Tibial nerve (tissue), 3 donors: ENCODE measurements at regions not wholly inside any gene's neighbourhood (a gene's known extent, or its start where the extent isn't known, plus 50 kb on each side); places are given as distances from the start of the nearest gene placed in this dataset.

Source experiments
- POLR2A ChIP-seq, 2 donors: fragments of 450-650 bp; IDR thresholded peaks; one replicate each; pipeline ENCODE4 v1.6.1; 2017; ENCODE audit warnings: antibody characterized with exemption in 2 of 2, mild to moderate bottlenecking in 2 of 2, moderate library complexity in 2 of 2
- TF ChIP-seq, protein P1 (sequence below), 5 experiments: fragments of 200-600 bp in 3 of 5; fragments of 450-650 bp in 2 of 5; sonication (generic) in 3 of 5; IDR thresholded peaks; one replicate each; pipeline ENCODE4 v1.5.1; 2016 to 2019; ENCODE audit warnings: antibody characterized with exemption in 5 of 5, mild to moderate bottlenecking in 3 of 5, moderate library complexity in 2 of 5

GRCh38 chr2:38180754-38181153, 104.8 kb upstream of the CYP1B1 start:
- TF ChIP-seq POLR2A (IDR thresholded peaks at IDR 0.05), result no peak
- TF ChIP-seq, protein P1, sequence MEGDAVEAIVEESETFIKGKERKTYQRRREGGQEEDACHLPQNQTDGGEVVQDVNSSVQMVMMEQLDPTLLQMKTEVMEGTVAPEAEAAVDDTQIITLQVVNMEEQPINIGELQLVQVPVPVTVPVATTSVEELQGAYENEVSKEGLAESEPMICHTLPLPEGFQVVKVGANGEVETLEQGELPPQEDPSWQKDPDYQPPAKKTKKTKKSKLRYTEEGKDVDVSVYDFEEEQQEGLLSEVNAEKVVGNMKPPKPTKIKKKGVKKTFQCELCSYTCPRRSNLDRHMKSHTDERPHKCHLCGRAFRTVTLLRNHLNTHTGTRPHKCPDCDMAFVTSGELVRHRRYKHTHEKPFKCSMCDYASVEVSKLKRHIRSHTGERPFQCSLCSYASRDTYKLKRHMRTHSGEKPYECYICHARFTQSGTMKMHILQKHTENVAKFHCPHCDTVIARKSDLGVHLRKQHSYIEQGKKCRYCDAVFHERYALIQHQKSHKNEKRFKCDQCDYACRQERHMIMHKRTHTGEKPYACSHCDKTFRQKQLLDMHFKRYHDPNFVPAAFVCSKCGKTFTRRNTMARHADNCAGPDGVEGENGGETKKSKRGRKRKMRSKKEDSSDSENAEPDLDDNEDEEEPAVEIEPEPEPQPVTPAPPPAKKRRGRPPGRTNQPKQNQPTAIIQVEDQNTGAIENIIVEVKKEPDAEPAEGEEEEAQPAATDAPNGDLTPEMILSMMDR (IDR thresholded peaks at IDR 0.05), result no peak
